Right atrium auricular region (tissue), 2 donors: ENCODE measurements at regions not wholly inside any gene's neighbourhood (a gene's known extent, or its start where the extent isn't known, plus 50 kb on each side); places are given as distances from the start of the nearest gene placed in this dataset.

Experiments used
- DNase-seq: peaks from one replicate; pipeline ENCODE4 v3.0.0-alpha.2; 2019; ENCODE audit warnings: low spot score
- H3K27ac ChIP-seq, 2 donors: fragments of 200-600 bp; sonication (generic); 1 replicate in 1 of 2; 2 replicates in 1 of 2; pipeline ENCODE4 v1.5.1; 2016 to 2019
- H3K27me3 ChIP-seq, 2 donors: fragments of 200-600 bp; sonication (generic); one replicate each; pipeline versions ENCODE4 v1.5.1 to v1.6.0; 2017 to 2019
- H3K36me3 ChIP-seq: fragments of 200-600 bp; sonication (generic); one replicate; pipeline ENCODE4 v1.5.1; 2016
- H3K4me1 ChIP-seq, 2 donors: fragments of 200-600 bp; sonication (generic); one replicate each; pipeline versions ENCODE4 v1.5.1 to v1.6.0; 2017 to 2019
- H3K4me3 ChIP-seq, 2 donors: fragments of 200-600 bp; sonication (generic); 1 replicate in 1 of 2; 2 replicates in 1 of 2; pipeline ENCODE4 v1.5.1; 2017 to 2019; ENCODE audit warnings: mild to moderate bottlenecking in 1 of 2, moderate library complexity in 1 of 2
- H3K9me3 ChIP-seq, 2 donors: fragments of 200-600 bp; sonication (generic); one replicate each; pipeline ENCODE4 v1.5.1; 2019
- TF ChIP-seq, protein P1 (sequence below), 2 donors: fragments of 200-600 bp; sonication (generic); IDR thresholded peaks; one replicate each; pipeline ENCODE4 v1.5.1; 2019; ENCODE audit warnings: antibody characterized with exemption in 2 of 2

DNA sequence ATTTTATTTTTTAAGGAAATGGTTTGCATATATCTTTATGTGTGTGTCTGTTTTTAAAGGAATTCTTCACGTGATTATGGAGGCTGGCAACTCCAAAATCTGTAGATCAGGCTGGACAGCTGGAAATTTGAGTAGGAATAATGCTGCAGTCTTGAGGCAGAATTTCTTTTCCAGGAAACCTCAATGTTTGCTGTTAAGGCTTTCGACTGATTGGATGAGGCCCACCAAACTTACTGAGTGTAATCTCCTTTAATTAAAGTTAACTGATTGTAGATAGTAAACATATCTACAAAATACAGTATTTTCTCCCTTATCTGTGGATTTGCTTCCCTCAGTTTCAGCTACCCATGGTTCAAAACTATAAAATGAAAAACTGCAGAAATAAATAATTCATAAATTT lies 883.1 kb downstream of the TTLL7 start:
- no peaks in the 10 kb centered on the region for H3K27me3 ChIP-seq
- H3K4me1 ChIP-seq = no peaks in the 10 kb centered on the region
- TF ChIP-seq, protein P1, sequence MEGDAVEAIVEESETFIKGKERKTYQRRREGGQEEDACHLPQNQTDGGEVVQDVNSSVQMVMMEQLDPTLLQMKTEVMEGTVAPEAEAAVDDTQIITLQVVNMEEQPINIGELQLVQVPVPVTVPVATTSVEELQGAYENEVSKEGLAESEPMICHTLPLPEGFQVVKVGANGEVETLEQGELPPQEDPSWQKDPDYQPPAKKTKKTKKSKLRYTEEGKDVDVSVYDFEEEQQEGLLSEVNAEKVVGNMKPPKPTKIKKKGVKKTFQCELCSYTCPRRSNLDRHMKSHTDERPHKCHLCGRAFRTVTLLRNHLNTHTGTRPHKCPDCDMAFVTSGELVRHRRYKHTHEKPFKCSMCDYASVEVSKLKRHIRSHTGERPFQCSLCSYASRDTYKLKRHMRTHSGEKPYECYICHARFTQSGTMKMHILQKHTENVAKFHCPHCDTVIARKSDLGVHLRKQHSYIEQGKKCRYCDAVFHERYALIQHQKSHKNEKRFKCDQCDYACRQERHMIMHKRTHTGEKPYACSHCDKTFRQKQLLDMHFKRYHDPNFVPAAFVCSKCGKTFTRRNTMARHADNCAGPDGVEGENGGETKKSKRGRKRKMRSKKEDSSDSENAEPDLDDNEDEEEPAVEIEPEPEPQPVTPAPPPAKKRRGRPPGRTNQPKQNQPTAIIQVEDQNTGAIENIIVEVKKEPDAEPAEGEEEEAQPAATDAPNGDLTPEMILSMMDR (IDR thresholded peaks at IDR 0.05) = no peak
- no peak overlapping the region for H3K27ac ChIP-seq
- DNase-seq = no peak
- no peaks in the 10 kb centered on the region for H3K36me3 ChIP-seq
- no peaks in the 10 kb centered on the region for H3K9me3 ChIP-seq
- no peak overlapping the region for H3K4me3 ChIP-seq

DNA sequence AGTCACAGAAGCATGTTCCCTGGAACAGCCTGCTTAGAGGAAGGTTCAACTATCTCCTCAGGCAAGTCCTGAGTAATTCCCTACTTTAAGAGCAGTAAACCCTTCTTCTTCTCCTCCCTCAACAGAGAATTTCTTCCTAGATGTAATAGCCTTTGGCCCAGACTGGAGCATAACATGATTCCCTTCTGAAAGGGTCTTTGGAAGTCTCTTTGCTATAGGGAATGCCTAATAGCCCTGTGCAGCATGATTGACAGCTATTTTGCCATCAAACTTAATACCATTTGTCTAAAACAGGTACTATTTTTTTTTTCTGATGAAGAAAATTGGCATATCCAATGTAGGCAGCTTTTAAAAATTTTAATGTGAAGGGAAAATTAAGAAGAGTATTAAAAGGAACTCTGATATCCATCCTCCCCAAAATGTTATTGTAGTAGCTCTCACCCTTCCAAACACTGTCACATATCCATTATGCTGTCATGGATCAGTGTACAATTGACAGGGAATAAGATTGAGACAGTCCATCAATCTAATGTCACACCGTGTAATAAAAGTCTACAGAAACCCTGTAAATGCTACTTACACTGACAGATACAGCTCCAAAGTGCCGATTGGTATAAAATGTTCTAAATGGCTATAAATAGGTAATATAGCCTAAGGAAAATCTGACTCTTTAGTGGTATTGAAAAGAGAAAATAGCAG lies 884.6 kb downstream of the TTLL7 start:
- no peak for DNase-seq
- Histone ChIP-seq H3K36me3 (no peaks in the 10 kb centered on the region), H3K4me1 (no peaks in the 10 kb centered on the region), H3K27ac (no peak overlapping the region), H3K9me3 (no peaks in the 10 kb centered on the region), H3K4me3 (no peak overlapping the region), H3K27me3 (no peaks in the 10 kb centered on the region)
- TF ChIP-seq, protein P1 (IDR thresholded peaks at IDR 0.05) = no peak

DNA sequence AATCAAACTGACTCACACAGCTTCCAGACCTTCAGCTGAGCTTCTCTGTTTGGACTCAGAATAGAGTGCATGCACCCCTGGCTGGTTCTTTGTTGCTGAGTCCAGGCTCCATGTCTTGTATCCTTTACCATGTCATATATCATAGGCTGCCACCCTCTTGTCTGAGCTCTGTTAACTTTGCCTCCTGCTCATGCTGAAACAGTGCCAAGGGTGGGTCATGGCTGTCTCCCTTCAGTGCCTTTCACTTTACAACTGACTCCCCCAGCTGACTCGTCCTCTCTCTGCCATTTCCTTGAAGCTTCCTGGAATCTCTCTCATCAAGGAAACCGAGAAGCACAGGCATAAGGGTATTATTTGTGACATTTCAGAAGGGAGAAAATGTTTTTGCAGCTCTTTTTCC lies 885.3 kb downstream of the TTLL7 start:
- no peak overlapping the region for H3K27ac ChIP-seq
- no peaks in the 10 kb centered on the region for H3K36me3 ChIP-seq
- H3K27me3 ChIP-seq = no peaks in the 10 kb centered on the region
- DNase-seq = no peak
- TF ChIP-seq, protein P1 (IDR thresholded peaks at IDR 0.05) = no peak
- H3K4me3 ChIP-seq = no peak overlapping the region
- H3K4me1 ChIP-seq = no peaks in the 10 kb centered on the region
- no peaks in the 10 kb centered on the region for H3K9me3 ChIP-seq

DNA sequence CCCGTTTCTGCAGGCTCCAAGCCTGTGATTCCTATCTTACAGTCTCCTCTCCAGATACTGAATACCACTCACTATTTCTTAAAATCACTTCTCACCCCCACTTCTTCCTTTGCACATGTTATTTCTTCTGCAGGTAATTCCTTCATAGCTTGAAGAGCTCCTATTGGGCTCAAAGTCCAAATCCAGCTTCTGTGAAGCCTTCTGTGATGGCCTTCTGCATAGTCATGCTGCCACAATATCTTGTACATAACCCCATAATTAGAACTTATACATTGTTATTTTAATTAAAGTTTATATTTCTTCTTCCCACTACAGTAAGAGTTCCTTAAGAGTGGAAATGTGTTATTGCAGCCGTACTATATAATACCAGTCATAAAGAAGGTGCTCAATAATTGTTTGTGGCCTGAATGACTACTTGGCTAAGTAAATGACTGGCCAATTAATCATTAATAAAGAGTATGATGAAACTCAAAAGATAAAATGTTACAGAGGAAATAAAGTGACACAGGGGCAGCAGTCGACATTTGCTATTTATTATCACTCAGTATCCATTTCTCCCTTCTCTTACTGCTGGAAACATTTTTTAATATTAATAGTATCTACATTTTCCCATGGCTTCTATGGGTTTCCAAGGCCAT lies 886.6 kb downstream of the TTLL7 start:
- Histone ChIP-seq H3K9me3 (no peaks in the 10 kb centered on the region), H3K4me1 (no peaks in the 10 kb centered on the region), H3K27ac (no peak overlapping the region), H3K27me3 (no peaks in the 10 kb centered on the region), H3K4me3 (no peak overlapping the region), H3K36me3 (no peaks in the 10 kb centered on the region)
- DNase-seq = no peak
- TF ChIP-seq, protein P1 (IDR thresholded peaks at IDR 0.05) = no peak

DNA sequence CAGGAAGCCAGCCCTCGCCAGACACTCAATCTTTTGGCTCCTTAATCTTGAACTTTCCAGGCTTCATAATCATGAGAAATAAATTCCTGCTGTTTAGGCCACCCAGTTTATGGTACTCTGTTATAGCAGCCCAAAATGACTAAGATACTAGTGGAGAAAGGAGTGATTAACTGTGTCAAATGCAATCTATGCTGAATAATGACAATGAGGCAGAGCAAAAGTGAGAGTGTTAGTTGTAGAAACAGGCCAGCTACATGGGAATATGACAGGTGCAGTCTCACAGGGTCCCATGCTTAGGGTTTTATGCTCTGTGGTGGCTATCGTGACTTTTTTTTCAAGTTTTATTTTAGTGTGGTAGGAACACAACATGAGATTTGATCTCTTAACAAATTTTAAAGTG lies 888.8 kb downstream of the TTLL7 start:
- H3K4me1 ChIP-seq = no peaks in the 10 kb centered on the region
- H3K27ac ChIP-seq = no peak overlapping the region
- DNase-seq = no peak
- H3K27me3 ChIP-seq = no peaks in the 10 kb centered on the region
- H3K36me3 ChIP-seq = no peaks in the 10 kb centered on the region
- TF ChIP-seq, protein P1 (IDR thresholded peaks at IDR 0.05) = no peak
- no peak overlapping the region for H3K4me3 ChIP-seq
- no peaks in the 10 kb centered on the region for H3K9me3 ChIP-seq
